ENCODE measurements at regions not wholly inside any gene's neighbourhood (a gene's known extent, or its start where the extent isn't known, plus 50 kb on each side); places are given as distances from the start of the nearest gene placed in this dataset.

DNA sequence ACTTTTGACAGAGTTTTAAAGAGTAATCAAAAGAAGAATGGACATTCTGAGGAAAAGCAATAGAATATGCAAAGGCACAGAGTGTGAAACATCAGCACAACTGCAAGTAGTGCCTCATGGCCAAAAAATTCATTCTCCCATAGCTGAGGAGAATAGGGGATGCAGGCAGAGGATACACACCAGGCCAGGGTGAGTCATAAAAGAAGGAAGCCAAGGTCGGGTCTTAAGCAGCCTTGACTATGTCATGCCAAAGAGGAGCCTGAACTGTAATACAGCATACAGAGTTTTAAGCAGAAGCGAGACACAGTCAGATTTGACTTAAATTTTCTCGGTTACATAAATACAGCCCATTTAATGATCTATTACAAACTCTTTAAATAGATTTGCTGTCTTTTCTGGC lies 165.0 kb downstream of the LNPK start:
- peak; percentile 79 for DNase-seq (ENCODE audit: low read depth)
- in situ Hi-C loops (cut with HindIII; ENCODE audit: low sequenced_read_pairs), result no loop called here
- H3K4me3 ChIP-seq (ENCODE audit: low read depth, low read length), result no peak overlapping the region
- TF ChIP-seq CTCF (IDR thresholded peaks at IDR 0.05; ENCODE audit: low read depth, low read length, missing control alignments), result no peak

DNA sequence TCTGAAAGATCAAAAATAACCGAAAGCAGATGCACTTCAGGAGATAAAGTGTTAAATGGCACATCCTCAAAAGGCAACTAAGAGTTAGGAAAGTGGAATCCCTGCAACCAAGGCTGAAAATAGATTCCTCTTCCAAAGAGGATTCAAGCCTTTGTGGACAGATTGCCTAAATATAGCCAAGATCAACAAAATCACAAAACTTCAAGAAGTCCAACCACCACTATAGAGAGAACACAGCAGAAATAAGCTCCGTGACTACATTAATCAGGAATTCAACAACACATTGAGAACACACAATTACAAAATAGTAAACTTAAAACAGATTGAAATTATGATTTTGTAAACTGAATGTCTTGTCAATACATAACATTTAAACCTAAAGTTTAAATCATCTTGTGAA lies 165.7 kb downstream of the LNPK start:
- TF ChIP-seq CTCF (IDR thresholded peaks at IDR 0.05; ENCODE audit: low read depth, low read length, missing control alignments), result no peak
- in situ Hi-C loops (cut with HindIII; ENCODE audit: low sequenced_read_pairs), result no loop called here
- DNase-seq (ENCODE audit: low read depth), result no peak
- no peak overlapping the region for H3K4me3 ChIP-seq (ENCODE audit: low read depth, low read length)

GRCh38 chr2:175834477-175834876 lies 167.6 kb downstream of the LNPK start:
- DNase-seq (ENCODE audit: low read depth), result no peak
- in situ Hi-C loops (cut with HindIII; ENCODE audit: low sequenced_read_pairs), result no loop called here
- no peak for TF ChIP-seq CTCF (IDR thresholded peaks at IDR 0.05; ENCODE audit: low read depth, low read length, missing control alignments)
- H3K4me3 ChIP-seq (ENCODE audit: low read depth, low read length), result no peak overlapping the region

DNA sequence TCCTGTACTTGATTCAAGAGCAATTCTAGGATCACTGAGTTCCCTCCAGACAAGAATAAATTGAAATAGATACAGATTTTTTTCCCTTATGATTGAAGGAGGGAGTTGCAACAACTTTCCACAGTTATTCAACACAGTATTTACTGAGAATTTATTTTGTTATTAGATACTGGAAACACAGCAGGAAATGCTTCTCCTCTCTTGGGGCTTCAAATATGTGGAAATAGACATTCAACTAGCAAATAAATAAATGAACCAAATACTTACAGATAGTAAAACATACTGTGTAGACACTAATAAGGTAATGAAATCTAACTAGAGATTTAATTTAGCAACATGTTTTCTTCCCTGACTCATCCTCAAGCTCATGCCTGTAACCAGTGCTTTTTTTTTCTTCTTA lies 169.2 kb downstream of the LNPK start:
- no peak for DNase-seq (ENCODE audit: low read depth)
- no peak for TF ChIP-seq CTCF (IDR thresholded peaks at IDR 0.05; ENCODE audit: low read depth, low read length, missing control alignments)
- H3K4me3 ChIP-seq (ENCODE audit: low read depth, low read length), result no peak overlapping the region
- in situ Hi-C loops (cut with HindIII; ENCODE audit: low sequenced_read_pairs), result no loop called here

DNA sequence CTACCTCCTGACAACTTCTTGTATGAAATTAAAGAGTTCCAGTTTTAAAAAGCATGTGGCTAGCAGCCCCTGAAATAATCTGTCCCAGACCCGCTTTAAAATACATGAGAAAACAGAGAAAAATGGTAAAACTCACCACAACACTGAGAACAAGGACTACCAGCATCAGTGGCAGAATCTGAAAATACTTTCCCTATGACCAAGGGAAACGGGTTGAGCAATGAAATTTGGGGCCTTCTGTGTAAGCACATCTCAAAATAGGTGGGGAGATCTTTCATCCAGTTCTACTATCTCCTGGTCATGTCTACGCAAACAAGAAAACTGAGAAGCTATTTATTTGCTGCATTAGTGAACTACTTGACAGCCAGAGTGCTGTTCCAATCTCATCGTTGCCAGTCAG lies 172.3 kb downstream of the LNPK start:
- H3K4me3 ChIP-seq (ENCODE audit: low read depth, low read length), result no peak overlapping the region
- in situ Hi-C loops (cut with HindIII; ENCODE audit: low sequenced_read_pairs), result no loop called here
- TF ChIP-seq CTCF (IDR thresholded peaks at IDR 0.05; ENCODE audit: low read depth, low read length, missing control alignments), result no peak
- no peak for DNase-seq (ENCODE audit: low read depth)

DNA sequence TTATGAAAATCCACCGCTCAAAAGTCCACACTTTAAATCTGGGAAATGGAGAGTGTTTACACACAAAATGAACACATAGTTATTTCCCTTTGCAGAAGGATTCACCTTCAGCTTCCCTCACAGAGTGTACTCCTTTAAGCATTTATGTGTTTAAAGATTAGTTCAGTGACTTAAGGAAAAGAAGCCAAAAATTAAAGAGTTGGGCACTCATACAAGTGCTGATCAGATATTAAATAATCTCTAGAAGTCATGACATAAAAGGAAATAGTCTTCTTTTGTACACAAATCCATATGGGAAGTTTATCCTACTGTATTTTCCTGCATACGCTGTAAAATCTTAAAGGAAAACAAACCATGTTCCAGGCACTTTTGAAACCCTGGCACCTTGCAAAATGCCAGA lies 174.2 kb downstream of the LNPK start:
- no peak overlapping the region for H3K4me3 ChIP-seq (ENCODE audit: low read depth, low read length)
- TF ChIP-seq CTCF (IDR thresholded peaks at IDR 0.05; ENCODE audit: low read depth, low read length, missing control alignments), result no peak
- in situ Hi-C loops (cut with HindIII; ENCODE audit: low sequenced_read_pairs), result no loop called here
- no peak for DNase-seq (ENCODE audit: low read depth)

DNA sequence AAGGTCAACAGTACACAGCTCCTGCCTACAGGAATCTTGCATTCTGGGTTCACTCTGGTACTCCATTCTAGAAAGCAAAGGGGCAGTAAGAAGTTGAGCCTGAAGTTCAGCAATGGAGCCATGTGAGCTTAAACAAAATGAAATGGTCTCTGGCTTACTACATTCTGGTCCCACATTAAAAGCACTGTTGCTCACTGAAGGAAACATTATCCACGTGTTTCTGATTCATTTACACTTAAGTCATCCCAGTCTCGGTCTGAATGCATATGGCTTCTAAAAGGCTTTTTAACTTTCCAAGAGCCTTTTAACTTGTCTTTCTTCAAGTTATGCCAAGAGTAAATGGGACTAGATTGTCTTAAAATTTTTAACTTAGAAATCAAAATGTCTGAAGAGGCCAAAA lies 177.8 kb downstream of the LNPK start:
- TF ChIP-seq CTCF (IDR thresholded peaks at IDR 0.05; ENCODE audit: low read depth, low read length, missing control alignments), result no peak
- no peak for DNase-seq (ENCODE audit: low read depth)
- in situ Hi-C loops (cut with HindIII; ENCODE audit: low sequenced_read_pairs), result loop anchor here (5.0 kb wide), 1 partner anchor 37 kb away; no protein-coding TSS in a partner anchor

More for the DNA sequence above, 177.8 kb downstream of the LNPK start:
- no peak overlapping the region for H3K4me3 ChIP-seq (ENCODE audit: low read depth, low read length)
